HL-60 (cell line): ENCODE measurements at regions not wholly inside any gene's neighbourhood (a gene's known extent, or its start where the extent isn't known, plus 50 kb on each side); places are given as distances from the start of the nearest gene placed in this dataset.

Experiments
- TF ChIP-seq, protein P1 (sequence below): IDR thresholded peaks from one replicate; pipeline ENCODE4 v1.5.1; 2011; ENCODE audit warnings: low read length, control low read depth, inconsistent platforms; ENCODE audit not compliant: insufficient read depth
- TF ChIP-seq, protein P2 (sequence below): IDR thresholded peaks from 2 replicates; pipeline ENCODE4 v1.6.1; 2012; ENCODE audit warnings: low read depth; ENCODE audit not compliant: insufficient replicate concordance

DNA sequence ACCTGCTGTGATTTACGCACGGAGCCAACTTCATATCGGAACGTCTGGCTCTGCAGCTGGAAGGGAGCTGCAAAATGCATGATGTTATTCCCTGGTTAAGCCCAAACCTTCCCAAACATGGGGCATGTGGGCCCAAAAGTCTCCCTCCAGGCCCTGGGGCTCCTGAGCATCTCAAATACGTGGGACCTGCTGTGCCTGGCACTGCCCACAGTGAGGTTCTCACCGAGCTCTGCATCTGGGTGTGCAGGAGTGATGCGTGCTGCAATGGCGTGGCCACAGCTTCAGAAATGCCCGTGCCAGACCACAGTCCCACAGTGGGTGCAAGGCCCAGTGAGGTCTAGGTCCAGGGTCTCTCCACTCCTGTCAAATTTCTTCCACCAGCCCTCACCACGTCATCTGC is 503.3 kb downstream of the EIPR1 start:
- TF ChIP-seq, protein P1, sequence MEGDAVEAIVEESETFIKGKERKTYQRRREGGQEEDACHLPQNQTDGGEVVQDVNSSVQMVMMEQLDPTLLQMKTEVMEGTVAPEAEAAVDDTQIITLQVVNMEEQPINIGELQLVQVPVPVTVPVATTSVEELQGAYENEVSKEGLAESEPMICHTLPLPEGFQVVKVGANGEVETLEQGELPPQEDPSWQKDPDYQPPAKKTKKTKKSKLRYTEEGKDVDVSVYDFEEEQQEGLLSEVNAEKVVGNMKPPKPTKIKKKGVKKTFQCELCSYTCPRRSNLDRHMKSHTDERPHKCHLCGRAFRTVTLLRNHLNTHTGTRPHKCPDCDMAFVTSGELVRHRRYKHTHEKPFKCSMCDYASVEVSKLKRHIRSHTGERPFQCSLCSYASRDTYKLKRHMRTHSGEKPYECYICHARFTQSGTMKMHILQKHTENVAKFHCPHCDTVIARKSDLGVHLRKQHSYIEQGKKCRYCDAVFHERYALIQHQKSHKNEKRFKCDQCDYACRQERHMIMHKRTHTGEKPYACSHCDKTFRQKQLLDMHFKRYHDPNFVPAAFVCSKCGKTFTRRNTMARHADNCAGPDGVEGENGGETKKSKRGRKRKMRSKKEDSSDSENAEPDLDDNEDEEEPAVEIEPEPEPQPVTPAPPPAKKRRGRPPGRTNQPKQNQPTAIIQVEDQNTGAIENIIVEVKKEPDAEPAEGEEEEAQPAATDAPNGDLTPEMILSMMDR = no peak
- TF ChIP-seq, protein P2, sequence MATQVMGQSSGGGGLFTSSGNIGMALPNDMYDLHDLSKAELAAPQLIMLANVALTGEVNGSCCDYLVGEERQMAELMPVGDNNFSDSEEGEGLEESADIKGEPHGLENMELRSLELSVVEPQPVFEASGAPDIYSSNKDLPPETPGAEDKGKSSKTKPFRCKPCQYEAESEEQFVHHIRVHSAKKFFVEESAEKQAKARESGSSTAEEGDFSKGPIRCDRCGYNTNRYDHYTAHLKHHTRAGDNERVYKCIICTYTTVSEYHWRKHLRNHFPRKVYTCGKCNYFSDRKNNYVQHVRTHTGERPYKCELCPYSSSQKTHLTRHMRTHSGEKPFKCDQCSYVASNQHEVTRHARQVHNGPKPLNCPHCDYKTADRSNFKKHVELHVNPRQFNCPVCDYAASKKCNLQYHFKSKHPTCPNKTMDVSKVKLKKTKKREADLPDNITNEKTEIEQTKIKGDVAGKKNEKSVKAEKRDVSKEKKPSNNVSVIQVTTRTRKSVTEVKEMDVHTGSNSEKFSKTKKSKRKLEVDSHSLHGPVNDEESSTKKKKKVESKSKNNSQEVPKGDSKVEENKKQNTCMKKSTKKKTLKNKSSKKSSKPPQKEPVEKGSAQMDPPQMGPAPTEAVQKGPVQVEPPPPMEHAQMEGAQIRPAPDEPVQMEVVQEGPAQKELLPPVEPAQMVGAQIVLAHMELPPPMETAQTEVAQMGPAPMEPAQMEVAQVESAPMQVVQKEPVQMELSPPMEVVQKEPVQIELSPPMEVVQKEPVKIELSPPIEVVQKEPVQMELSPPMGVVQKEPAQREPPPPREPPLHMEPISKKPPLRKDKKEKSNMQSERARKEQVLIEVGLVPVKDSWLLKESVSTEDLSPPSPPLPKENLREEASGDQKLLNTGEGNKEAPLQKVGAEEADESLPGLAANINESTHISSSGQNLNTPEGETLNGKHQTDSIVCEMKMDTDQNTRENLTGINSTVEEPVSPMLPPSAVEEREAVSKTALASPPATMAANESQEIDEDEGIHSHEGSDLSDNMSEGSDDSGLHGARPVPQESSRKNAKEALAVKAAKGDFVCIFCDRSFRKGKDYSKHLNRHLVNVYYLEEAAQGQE = no peak
